HG03460 (cell line): ENCODE measurements at regions not wholly inside any gene's neighbourhood (a gene's known extent, or its start where the extent isn't known, plus 50 kb on each side); places are given as distances from the start of the nearest gene placed in this dataset.
"Not testable (repeated sequence)": the region's sequence is repeated elsewhere in the genome, so short reads cannot be mapped to it uniquely, and the experiment has no call there.

Source experiments
- ATAC-seq: cut with Tn5 transposase; IDR thresholded peaks from one replicate; pipeline ENCODE4 v1.9.1; 2021; ENCODE audit not compliant: unreplicated experiment

DNA sequence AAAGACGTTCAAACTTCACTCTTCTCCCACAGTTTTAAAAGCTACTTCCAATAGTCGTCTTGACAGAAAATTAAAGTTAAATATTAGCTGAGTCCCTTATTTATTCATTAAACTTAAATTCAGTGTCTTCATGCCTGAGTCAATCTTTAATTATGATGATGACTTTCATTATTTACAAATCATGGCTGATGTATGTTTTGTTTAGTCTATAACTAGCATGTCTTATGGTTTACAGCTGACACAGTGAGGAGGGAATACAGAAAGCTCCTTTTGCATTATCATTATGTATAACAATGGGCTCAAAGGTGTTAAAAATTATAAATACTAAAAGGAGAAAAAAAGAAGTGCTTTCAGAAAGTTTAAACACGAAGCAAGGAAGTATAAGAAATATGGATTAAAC is 1333.1 kb downstream of the CDH8 start:
- no peak for ATAC-seq

DNA sequence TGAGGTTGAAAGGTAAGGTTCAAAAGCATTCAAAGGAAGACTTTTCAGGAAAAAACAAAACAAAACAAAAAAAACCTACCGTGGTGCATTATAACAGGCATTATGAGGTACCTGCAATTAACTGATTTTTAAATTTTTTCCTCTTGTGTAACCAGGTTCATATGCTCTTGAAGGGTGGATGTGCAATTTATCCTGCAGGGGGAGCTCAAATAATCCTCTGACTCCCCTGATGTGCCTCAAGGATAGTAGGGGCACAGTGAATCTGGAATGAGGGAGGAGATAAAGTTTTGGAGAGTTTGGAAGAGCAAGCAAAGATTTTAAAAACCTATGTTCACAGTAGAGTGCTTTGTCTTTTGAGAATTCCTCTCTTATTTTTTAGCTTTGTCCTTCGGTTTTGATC is 1349.4 kb downstream of the CDH8 start:
- ATAC-seq: no peak

DNA sequence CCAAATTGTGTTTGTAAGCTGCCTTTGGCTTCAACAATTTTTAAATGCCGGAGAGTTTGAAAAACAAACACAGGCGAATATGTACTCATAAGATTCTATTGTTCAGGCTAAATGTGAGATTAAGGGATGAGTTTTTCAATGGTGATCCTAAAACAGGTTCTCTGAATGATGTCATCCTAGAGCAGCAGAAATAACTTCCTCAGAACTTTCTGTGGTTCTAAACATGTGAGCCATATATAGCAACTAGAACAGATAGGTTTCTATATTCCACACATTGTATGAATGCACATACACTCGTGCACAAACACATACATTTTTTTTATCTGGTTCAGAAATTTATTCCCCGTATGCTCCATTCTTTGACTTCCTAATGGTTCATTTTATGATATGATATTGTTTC is 1352.2 kb downstream of the CDH8 start:
- ATAC-seq: no peak

DNA sequence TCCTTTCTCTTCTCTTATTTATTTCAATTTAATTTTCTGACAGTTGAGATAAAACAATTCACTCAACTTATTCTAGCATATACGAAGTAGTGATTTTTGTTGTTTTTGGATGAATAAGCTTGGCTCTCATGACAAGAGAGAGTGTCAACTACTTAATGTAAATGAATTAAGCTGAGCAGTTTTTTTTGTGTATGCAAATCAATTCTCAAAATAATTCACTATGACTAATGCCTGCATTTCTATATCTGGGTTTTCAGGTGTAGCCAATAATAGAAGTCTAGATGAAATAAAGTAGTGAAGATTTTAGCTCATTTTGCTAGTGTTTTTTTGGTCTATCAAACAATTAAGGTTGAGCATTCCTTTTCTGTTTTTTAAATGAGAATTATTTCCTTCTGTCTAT is 1354.0 kb downstream of the CDH8 start:
- no peak for ATAC-seq

DNA sequence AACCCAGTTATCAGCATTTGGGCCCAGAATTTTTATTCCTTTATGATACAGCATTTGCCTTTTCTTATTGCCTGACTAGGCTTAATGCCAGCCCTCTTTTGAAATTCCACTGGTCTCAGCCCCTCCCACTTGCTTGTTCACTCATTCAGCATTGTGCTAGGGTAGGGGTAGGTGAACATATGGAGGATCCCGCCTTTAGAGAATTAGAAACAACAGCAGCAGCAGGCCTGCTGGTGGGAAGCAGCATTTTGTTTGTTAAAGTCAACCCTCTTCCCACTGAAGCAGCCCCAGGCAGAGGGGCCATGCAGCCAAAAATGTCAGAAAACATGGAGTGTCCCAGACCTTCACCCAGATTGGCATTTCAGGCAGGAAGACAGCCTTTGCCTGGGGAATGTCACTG is 1355.2 kb downstream of the CDH8 start:
- ATAC-seq: no peak

DNA sequence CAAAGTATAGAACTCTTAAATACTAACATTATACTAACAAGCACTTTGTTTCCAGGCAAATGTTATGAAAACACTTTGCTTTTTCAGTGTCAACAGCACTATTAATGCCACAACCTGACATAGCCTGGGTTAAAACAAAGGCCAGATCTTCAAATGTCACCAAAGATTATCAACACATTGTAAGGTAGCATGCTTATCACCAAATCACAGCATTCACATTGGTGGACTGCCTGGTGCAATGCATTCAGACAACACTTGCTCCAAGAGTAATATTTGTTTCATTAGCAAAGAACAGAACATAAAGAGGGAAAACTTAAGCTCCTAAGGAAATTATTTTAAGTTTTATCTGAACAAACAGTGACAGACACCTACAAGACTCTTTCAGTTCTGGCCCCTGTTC is 1361.2 kb downstream of the CDH8 start:
- no peak for ATAC-seq

DNA sequence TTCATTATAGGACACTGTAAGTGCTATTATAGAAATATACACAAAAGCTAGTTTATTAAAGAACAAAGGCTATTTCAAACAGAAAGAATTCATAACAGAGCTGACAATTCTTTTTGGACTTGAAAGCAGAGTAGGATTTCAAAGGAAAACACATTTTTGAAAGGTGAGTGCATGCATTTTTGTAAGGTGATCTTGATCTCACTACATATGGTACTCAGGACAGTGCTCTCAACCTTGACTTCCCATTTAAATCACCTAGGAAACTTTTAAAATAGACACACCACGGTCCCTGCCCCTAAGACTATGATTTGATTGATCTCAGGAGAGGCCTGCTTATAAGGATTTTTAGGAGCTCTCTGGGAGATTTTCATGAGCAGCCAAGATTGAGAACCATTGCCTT is 1362.0 kb downstream of the CDH8 start:
- no peak for ATAC-seq

DNA sequence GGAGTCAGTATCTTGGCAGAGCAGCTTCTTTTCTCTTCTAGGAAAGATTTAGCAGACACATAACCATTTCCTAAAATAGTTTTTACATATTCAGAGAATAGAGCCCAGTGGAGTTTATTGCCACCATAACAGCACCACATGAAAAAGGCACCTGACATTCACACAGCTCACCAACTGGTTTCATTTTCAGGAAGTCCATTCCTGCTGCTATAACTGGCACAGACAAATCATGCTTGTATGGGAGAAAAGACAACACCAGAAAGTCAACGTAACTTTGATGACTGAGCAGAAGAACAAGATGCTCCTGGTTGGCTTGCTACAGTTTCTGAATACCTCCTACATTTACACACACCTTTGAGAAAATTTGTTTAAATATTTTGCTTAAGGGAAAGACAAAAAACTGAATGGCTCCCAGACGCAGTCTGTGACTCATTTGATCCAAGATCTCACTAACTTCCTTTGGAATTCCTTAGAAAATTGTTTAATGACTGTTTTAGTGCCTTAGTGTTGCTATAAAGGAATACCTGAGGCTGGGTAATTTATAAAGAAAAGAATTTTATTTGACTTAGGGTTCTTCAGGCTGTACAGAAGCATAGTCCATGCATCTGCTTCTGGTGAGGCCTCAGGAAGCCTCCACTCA is 1380.6 kb downstream of the CDH8 start:
- ATAC-seq: no peak

DNA sequence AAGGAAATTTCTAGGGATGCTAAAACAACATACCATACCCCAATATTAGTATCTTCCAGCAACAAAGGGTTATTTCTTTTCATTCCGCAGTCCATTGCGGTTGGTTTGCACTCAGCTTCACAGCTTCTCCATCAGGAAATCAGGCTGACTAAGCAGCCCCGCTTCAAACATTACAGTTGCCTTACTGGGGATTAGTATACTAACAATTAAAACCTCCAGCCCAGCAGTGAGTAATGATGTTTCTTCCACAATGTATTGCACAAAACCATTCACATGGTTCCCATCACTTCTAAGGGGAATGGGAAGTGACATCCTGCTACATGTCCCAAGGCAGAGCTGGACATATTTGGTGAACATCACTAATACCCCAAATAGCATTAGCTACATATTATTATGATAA is 1384.9 kb downstream of the CDH8 start:
- ATAC-seq: no peak

DNA sequence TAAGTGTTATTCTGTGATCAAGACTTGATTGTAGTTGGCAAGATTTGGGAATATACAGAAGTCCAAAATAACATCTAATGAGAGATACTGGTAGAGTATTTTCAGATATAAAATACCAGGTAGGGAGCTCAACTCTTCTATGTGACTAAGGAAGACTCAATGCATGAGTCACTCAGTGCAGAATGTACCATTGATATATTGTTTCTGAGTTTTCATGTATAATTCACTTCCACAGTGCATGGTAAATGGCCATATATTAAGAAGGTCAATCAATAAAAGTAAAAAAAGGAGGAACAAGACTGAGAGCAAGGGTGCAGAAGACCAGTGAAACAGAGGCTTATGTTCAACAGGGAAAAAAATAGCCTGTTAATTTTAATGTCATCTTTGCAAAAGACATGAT is 1387.9 kb downstream of the CDH8 start:
- ATAC-seq: no peak

DNA sequence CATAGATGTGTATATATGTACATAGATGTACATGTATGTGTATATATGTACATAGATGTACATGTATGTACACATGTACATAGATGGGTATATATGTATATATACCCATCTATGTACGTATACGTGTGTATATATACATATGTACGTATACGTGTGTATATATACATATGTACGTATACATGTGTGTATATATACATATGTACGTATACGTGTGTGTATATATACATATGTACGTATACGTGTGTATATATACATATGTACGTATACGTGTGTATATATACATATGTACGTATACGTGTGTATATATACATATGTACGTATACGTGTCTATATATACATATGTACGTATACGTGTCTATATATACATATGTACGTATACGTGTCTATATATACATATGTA is 1388.8 kb downstream of the CDH8 start:
- ATAC-seq: not testable (repeated sequence)

DNA sequence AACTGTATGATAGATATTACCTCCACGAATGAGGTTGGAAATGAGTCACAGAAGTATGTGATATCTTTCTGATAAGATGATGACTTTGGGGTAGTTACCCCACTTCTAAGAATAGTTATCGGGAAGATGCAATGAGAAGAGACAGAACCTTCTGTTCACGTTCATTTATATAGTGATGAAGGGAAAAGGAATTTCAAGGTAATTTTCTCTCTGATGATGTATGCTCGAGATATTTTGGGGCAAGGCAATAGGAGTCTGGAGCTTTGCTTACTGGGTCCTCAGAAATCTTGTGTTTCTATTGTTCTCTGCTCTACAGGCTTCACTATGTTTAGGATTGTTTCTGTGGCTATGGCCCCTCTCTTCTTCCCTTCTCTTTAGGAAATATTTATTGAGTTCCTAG is 1389.6 kb downstream of the CDH8 start:
- no peak for ATAC-seq

DNA sequence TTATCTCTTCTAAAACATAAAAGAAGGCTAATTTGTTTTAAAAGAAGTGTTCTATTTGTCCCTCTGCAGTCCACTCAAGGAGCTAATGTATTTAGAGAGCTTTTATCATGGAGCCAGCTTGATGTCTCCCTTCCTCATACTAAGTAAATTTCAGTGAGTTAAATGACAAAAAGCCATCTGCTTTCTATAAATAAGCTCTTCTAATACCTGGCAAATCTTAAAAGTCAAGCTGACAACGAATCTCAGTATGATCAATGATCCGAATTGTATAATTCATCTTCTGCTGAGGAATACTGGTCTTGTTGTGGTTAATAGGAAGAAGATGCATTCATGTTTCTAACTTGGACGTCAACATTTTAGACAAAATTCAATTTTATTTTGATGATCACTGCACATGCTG is 1390.7 kb downstream of the CDH8 start:
- no peak for ATAC-seq

DNA sequence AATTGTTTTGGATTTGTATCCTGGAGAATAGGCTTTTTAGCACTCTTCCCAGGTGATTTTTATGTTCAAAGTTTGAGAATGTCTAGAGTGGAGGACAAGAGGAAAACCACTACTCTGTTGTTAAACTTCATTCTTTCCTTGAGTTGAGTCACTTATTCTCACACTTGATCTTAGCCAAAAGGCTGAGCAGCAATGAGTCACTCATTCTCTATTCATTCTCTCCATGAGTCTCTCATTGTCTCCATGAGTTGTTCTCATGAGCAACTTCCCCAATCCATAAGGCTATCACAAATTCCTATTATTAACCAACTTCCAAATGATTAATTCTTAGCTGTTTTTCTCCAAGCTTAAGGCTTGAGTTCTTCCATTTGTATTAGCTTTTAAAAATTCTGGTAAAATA is 1393.3 kb downstream of the CDH8 start:
- no peak for ATAC-seq

DNA sequence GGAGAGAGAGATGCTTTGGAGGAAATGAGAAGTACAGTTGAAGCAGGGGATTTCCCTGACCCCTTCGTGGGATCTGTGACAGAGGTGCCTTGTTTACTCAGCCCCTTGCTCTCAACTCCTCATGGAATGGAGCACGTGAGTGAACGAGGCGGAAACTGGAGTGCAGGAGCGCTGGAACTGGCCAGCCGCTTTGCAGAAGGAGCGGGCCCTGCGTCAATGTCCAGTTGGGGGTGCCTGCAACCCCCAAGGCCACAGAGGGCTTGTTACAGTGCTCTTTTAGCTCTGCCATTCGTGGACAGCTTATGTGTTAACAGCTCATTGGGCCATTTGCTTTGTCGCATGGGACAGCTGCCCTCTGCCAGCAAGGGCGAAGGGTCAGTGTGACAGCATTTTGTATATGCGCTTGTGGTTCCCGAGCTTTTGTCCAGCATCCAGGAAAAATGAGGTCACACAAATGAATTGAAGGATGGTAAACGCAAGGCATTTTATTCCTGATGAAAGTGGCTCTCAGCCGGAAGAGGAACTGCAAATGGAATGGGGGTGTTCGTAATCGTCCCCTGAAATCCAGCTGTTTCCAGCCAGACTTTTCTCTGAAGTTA is 1395.1 kb downstream of the CDH8 start:
- no peak for ATAC-seq

DNA sequence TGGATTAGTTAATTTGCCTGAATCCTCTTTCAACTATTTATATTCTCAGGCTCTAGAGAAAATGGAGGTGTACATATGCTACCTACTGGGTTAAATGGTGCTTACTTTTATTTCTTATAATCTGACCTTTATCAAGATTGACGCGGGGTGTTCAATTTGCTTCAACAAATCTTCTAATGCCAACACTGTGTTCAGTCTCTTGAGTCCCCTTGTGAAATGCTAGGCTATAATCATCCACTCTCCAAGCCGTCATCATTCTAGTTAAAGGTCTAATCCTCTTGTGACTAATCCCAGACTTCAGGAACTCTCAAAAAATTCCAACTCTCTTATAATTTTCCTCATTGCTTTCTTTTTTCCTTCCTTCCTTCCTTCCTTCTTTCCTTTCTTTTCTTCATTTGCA is 1396.2 kb downstream of the CDH8 start:
- ATAC-seq: no peak

DNA sequence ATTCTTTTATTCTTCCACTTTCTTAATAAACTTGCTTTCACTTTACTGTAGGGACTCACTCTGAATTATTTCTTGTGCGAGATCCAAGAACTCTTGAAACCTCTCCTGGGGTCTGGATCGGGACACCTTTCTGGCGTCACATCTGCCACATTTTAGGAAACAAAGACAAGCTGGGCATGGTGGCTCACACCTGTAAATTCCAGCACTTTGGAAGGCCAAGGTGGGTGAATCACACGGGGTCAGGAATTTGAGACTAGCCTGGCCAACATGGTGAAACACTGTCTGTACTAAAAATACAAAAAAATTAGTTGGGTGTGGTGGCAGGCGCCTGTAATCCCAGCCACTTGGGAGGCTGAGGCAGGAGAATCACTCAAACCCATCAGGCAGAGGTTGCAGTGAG is 1399.6 kb downstream of the CDH8 start:
- ATAC-seq: not testable (repeated sequence)

DNA sequence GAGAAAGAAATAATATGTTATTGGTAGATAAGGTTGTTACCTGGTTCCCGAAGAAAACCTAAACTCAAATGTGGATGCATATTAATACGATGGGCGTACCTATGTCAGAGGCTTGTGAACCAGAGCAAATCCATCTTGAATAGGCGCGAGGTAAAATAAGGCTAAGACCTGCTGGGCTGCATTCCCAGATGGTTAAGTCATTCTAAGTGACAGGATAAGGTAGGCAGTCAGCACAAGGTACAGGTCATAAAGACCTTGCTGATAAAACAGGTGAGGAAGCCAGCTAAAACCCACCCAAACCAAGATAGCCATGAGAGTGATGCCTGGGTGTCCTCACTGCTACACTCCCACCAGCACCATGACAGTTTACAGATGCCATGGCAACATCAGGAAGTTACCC is 1400.1 kb downstream of the CDH8 start:
- no peak for ATAC-seq

DNA sequence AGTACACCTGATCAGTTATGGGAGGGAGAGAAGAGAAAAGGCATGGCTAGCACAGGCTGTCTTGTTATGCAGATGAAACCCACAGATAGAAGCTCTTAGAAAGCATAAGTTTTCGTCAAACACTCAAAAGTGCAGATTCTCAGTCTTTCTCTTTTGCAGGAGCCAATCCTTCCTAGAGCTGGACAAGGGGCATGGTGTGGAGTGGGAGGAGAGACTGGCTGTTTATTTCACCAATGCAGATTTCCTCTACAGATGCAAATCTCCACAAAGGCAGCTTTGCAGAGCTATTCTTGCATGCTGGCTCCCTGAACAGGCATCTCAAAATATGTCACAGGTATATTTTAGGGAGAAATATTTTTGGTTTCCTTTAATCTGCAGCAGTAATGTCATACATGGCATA is 1400.7 kb downstream of the CDH8 start:
- ATAC-seq: no peak

DNA sequence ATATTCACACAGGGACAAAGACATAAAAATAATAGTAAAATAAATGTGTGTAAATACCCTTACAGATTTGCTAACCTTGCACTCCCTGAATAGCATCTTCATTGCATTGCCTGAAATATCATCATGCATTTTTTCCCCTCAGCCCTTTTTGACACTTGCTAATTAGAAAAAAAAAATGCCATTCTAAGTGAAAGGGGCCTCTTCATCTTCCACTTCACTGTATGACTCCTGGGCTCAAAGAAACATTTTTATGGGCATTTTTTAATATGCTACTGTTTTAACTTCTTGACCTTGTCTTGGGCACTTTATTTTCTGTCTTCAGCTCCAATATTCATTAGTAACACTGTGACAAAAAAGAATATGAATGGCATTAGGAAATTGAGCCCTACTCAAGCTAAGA is 1424.4 kb downstream of the CDH8 start:
- ATAC-seq: no peak

DNA sequence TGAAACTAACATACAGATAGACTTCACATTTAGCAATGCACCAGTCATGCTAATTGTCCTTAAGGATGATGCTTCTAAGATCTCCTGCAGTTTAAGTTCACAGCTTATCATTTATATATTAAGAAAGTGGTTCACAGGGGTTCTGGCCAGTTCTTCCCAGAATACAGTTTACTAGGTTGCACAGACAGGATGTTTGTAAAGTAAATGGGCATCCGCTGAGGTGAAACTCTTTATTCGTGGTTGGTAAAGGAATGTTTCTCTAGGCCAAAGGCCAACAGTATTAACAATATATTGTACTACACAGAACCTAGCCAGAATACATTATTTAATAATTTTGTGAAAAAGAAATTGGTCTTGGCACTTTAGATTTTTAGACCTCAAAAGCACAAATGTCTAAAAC is 1427.3 kb downstream of the CDH8 start:
- no peak for ATAC-seq

DNA sequence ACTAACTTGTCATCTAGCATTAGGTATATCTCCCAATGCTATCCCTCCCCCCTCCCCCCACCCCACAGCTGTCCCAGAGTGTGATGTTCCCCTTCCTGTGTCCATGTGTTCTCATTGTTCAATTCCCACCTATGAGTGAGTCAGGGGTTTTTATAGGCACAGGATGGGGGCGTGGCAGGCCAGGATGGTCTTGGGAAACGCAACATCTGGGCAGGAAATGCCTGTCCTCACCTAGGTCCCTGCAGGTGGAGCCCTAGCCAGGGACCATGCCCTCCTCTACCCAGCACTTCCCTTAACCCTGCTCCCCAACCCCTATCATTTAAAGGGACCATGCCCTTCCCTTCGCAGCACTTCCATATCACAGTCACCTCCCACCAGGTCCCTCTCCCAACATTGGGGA is 1430.6 kb downstream of the CDH8 start:
- not testable (repeated sequence) for ATAC-seq

DNA sequence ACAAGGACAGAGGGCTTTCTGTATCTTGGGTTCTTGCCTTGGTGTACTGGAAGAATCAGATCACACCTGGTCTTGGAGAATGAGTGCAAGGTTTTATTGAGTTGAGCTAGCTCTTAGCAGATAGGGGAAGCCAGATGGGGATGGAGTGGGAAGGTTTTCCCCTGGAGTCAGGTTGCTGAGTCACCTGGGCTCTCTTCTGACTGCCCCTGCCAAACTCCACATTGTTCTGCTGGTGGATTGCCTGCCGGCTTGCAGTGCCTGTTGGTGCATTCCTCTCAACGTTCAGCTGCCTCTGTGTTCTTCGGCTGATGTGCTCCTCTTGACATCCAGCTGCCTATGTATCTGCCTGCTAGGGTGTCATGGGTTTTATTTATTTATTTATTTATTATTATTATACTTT is 1431.1 kb downstream of the CDH8 start:
- no peak for ATAC-seq
